OCI-LY3 (cell line): ENCODE measurements at regions not wholly inside any gene's neighbourhood (a gene's known extent, or its start where the extent isn't known, plus 50 kb on each side); places are given as distances from the start of the nearest gene placed in this dataset.

Experiments
- H2AFZ ChIP-seq: fragments of 200-600, 300-600 bp; shearing (Covaris generic); 2 replicates; pipeline ENCODE4 v1.6.0; 2014; ENCODE audit warnings: antibody characterized with exemption, low read depth, low read length
- H3K27ac ChIP-seq: fragments of 200-600, 300-600 bp; sonication (generic); 2 replicates; pipeline ENCODE4 v1.5.1; 2014; ENCODE audit warnings: mild to moderate bottlenecking, low read length, moderate library complexity, mixed read lengths
- H3K27me3 ChIP-seq: fragments of 200-600, 300-600 bp; sonication (generic); 2 replicates; pipeline ENCODE4 v1.6.1; 2014; ENCODE audit warnings: low read depth, low read length, mixed read lengths
- H3K36me3 ChIP-seq: fragments of 200-600, 300-600 bp; sonication (generic); replicated peaks from 2 replicates; pipeline ENCODE3; 2014; ENCODE audit warnings: low read depth, low read length, mixed read lengths
- H3K4me1 ChIP-seq: fragments of 300-600, 200-600 bp; sonication (generic); 2 replicates; pipeline ENCODE4 v1.6.1; 2014; ENCODE audit warnings: low read length, mixed read lengths
- H3K4me2 ChIP-seq: fragments of 200-600, 300-600 bp; sonication (generic); 2 replicates; pipeline ENCODE4 v1.6.1; 2014; ENCODE audit warnings: low read length, mixed read lengths
- H3K4me3 ChIP-seq: fragments of 300-600, 200-600 bp; sonication (generic); 2 replicates; pipeline ENCODE4 v1.5.1; 2014; ENCODE audit warnings: antibody characterized with exemption, mild to moderate bottlenecking, low read length, moderate library complexity
- H3K79me2 ChIP-seq: fragments of 300-600, 200-600 bp; shearing (Covaris generic); 2 replicates; pipeline ENCODE4 v1.6.1; 2014; ENCODE audit warnings: mild to moderate bottlenecking, low read length, mixed read lengths
- H3K9ac ChIP-seq: fragments of 300-600, 200-600 bp; shearing (Covaris generic); 2 replicates; pipeline ENCODE4 v1.6.0; 2014; ENCODE audit warnings: mild to moderate bottlenecking, low read length, moderate library complexity
- H3K9me3 ChIP-seq: fragments of 200-600, 300-600 bp; shearing (Covaris generic); 2 replicates; pipeline ENCODE4 v1.6.1; 2014; ENCODE audit warnings: low read length, mixed read lengths; ENCODE audit not compliant: insufficient read depth
- H4K20me1 ChIP-seq: fragments of 200-600, 300-600 bp; sonication (generic); 2 replicates; pipeline ENCODE4 v1.6.1; 2016; ENCODE audit warnings: low read length, mixed read lengths; ENCODE audit not compliant: insufficient read depth
- CTCF ChIP-seq: fragments of 200-600, 300-600 bp; sonication (generic); IDR thresholded peaks from 2 replicates; pipeline ENCODE4 v1.5.1; 2014; ENCODE audit warnings: antibody characterized with exemption, low read length, low read depth
- EZH2phosphoT487 ChIP-seq: fragments of 200-600 bp; shearing (Covaris generic); IDR thresholded peaks from 2 replicates; pipeline ENCODE4 v1.6.1; 2018; ENCODE audit warnings: antibody characterized with exemption, mixed run types, low read depth

GRCh38 chr7:85423209-85423895, 236.5 kb upstream of the SEMA3D start:
- no peaks in the 10 kb centered on the region for H3K27me3 ChIP-seq
- H3K27ac ChIP-seq = no peak overlapping the region
- H3K4me1 ChIP-seq = no peaks in the 10 kb centered on the region
- H3K36me3 ChIP-seq = no peaks in the 10 kb centered on the region
- H3K79me2 ChIP-seq = no peaks in the 10 kb centered on the region
- no peak overlapping the region for H2AFZ ChIP-seq
- no peaks in the 10 kb centered on the region for H3K9me3 ChIP-seq
- TF ChIP-seq EZH2phosphoT487 = no peak
- TF ChIP-seq CTCF = no peak
- H3K9ac ChIP-seq = no peak overlapping the region
- no peak overlapping the region for H3K4me3 ChIP-seq
- H3K4me2 ChIP-seq = no peak overlapping the region
- no peaks in the 10 kb centered on the region for H4K20me1 ChIP-seq

- no peak overlapping the region for H3K4me2 ChIP-seq
- H3K9ac ChIP-seq = no peak overlapping the region
- no peak overlapping the region for H3K27ac ChIP-seq
- no peaks in the 10 kb centered on the region for H4K20me1 ChIP-seq
- no peaks in the 10 kb centered on the region for H3K27me3 ChIP-seq
- H2AFZ ChIP-seq = no peak overlapping the region
- no peaks in the 10 kb centered on the region for H3K79me2 ChIP-seq
- H3K36me3 ChIP-seq = no peaks in the 10 kb centered on the region
- H3K4me3 ChIP-seq = no peak overlapping the region
- H3K4me1 ChIP-seq = no peaks in the 10 kb centered on the region
- TF ChIP-seq EZH2phosphoT487 (no peak), CTCF (no peak)
- no peaks in the 10 kb centered on the region for H3K9me3 ChIP-seq
Measured at GRCh38 chr7:85415743-85416142, 228.9 kb upstream of the SEMA3D start.

- Histone ChIP-seq H3K36me3 (no peaks in the 10 kb centered on the region), H3K4me1 (no peaks in the 10 kb centered on the region), H3K9ac (no peak overlapping the region), H4K20me1 (no peaks in the 10 kb centered on the region), H3K79me2 (no peaks in the 10 kb centered on the region), H2AFZ (no peak overlapping the region), H3K9me3 (no peaks in the 10 kb centered on the region), H3K4me2 (no peak overlapping the region), H3K4me3 (no peak overlapping the region), H3K27ac (no peak overlapping the region), H3K27me3 (no peaks in the 10 kb centered on the region)
- TF ChIP-seq EZH2phosphoT487 (no peak), CTCF (no peak)
Measured at GRCh38 chr7:85413718-85414117, 226.9 kb upstream of the SEMA3D start.

GRCh38 chr7:85412912-85413311, 226.1 kb upstream of the SEMA3D start:
- H3K4me3 ChIP-seq = no peak overlapping the region
- H3K27me3 ChIP-seq = no peaks in the 10 kb centered on the region
- no peaks in the 10 kb centered on the region for H4K20me1 ChIP-seq

More at GRCh38 chr7:85412912-85413311, 226.1 kb upstream of the SEMA3D start:
- H3K9me3 ChIP-seq = no peaks in the 10 kb centered on the region
- no peaks in the 10 kb centered on the region for H3K79me2 ChIP-seq
- H3K4me2 ChIP-seq = no peak overlapping the region
- TF ChIP-seq EZH2phosphoT487 (no peak), CTCF (no peak)
- H3K36me3 ChIP-seq = no peaks in the 10 kb centered on the region
- no peak overlapping the region for H2AFZ ChIP-seq
- no peak overlapping the region for H3K27ac ChIP-seq
- no peaks in the 10 kb centered on the region for H3K4me1 ChIP-seq
- no peak overlapping the region for H3K9ac ChIP-seq
